Kidney (tissue), 13 donors: ENCODE measurements at regions not wholly inside any gene's neighbourhood (a gene's known extent, or its start where the extent isn't known, plus 50 kb on each side); places are given as distances from the start of the nearest gene placed in this dataset.

Experiments used
- DNase-seq, 5 donors: peaks; one replicate each; pipeline ENCODE4 v3.0.0-alpha.2; 2013 to 2020
- FAIRE-seq: peaks from 2 replicates; lab custom pipeline; 2012; peaks lifted over from hg19 to GRCh38; lab: Jason Lieb, UNC
- H3K27ac ChIP-seq, 2 donors: one replicate each; pipeline ENCODE4 v1.7.0; 2013; ENCODE audit warnings: low read depth in 2 of 2, low read length in 2 of 2, inconsistent platforms in 1 of 2
- H3K27me3 ChIP-seq: one replicate; pipeline ENCODE4 v1.7.1; 2013; ENCODE audit warnings: low read length, inconsistent platforms; ENCODE audit not compliant: control insufficient read depth, insufficient read depth
- H3K36me3 ChIP-seq, 3 donors: one replicate each; pipeline versions ENCODE4 v1.7.0 to v1.7.1; 2013; ENCODE audit warnings: low read length in 3 of 3, control low read depth in 1 of 3, inconsistent platforms in 1 of 3; ENCODE audit not compliant: insufficient read depth in 3 of 3, control insufficient read depth in 2 of 3
- H3K4me1 ChIP-seq, 3 donors: one replicate each; pipeline versions ENCODE4 v1.7.0 to v1.7.1; 2013; ENCODE audit warnings: low read length in 3 of 3, inconsistent platforms in 1 of 3, low read depth in 1 of 3; ENCODE audit not compliant: control insufficient read depth in 2 of 3, insufficient read depth in 2 of 3
- H3K4me3 ChIP-seq, 3 donors: one replicate each; pipeline versions ENCODE4 v1.7.0 to v1.8.1; 2013; ENCODE audit warnings: low read length in 3 of 3, control low read depth in 1 of 3, inconsistent platforms in 1 of 3
- H3K9ac ChIP-seq, 3 donors: one replicate each; pipeline versions ENCODE4 v1.7.0 to v1.7.1; 2013; ENCODE audit warnings: low read length in 3 of 3, control low read depth in 1 of 3, inconsistent platforms in 1 of 3
- H3K9me3 ChIP-seq, 3 donors: one replicate each; pipeline versions ENCODE4 v1.7.0 to v1.7.1; 2013; ENCODE audit warnings: low read length in 3 of 3, control low read depth in 1 of 3, inconsistent platforms in 1 of 3; ENCODE audit not compliant: control insufficient read depth in 2 of 3, insufficient read depth in 1 of 3
- CTCF ChIP-seq: IDR thresholded peaks from 3 replicates; pipeline ENCODE4 v1.5.1; 2012; ENCODE audit warnings: mild to moderate bottlenecking, moderate library complexity, borderline replicate concordance; ENCODE audit not compliant: insufficient read depth; ENCODE audit errors: extremely low read depth
- intact Hi-C: fragments of 100-400 bp; cut with DNase I; formaldehyde crosslinking; loops from one replicate; pipeline ENCODE4 v1.11.1; 2022
- donor health status: control.
- donor health status: control.
- donor health status: control.
- donor health status: control.
- donor health status: control.
- donor health status: DM: yes; HTN: yes; CAD: no.
- donor health status: Normal renal cell carcinoma (clear cell type).

GRCh38 chr12:91959220-91959619 lies 186.4 kb downstream of the BTG1 start:
- Histone ChIP-seq H3K27me3 (no peaks in the 10 kb centered on the region), H3K9ac (no peak overlapping the region), H3K4me3 (no peak overlapping the region), H3K4me1 (no peaks in the 10 kb centered on the region), H3K27ac (no peak overlapping the region), H3K36me3 (no peaks in the 10 kb centered on the region), H3K9me3 (no peaks in the 10 kb centered on the region)
- no peak for TF ChIP-seq CTCF
- no peak for FAIRE-seq
- DNase-seq, result peak in 1 of 5 donors; percentile 55
- intact Hi-C loops, result no loop called here

- intact Hi-C loops, result no loop called here
- no peaks in the 10 kb centered on the region for H3K27me3 ChIP-seq
- H3K36me3 ChIP-seq, result no peaks in the 10 kb centered on the region
- FAIRE-seq, result no peak
- no peak overlapping the region for H3K4me3 ChIP-seq
- no peaks in the 10 kb centered on the region for H3K9me3 ChIP-seq
- no peak for DNase-seq
- H3K27ac ChIP-seq, result no peak overlapping the region
- H3K9ac ChIP-seq, result no peak overlapping the region
- no peak for TF ChIP-seq CTCF
- no peaks in the 10 kb centered on the region for H3K4me1 ChIP-seq
Measured at GRCh38 chr12:91958816-91959215, 186.8 kb downstream of the BTG1 start.

GRCh38 chr12:91954747-91955146 lies 190.9 kb downstream of the BTG1 start:
- DNase-seq (no peak), FAIRE-seq (no peak)
- Histone ChIP-seq H3K4me1 (no peaks in the 10 kb centered on the region), H3K27ac (no peak overlapping the region), H3K36me3 (no peaks in the 10 kb centered on the region), H3K4me3 (no peak overlapping the region), H3K9ac (no peak overlapping the region), H3K27me3 (no peaks in the 10 kb centered on the region), H3K9me3 (no peaks in the 10 kb centered on the region)
- TF ChIP-seq CTCF, result no peak
- intact Hi-C loops, result no loop called here

GRCh38 chr12:91954326-91954725 lies 191.3 kb downstream of the BTG1 start:
- Histone ChIP-seq H3K4me3 (no peak overlapping the region), H3K27me3 (no peaks in the 10 kb centered on the region), H3K4me1 (no peaks in the 10 kb centered on the region), H3K27ac (no peak overlapping the region), H3K9me3 (no peaks in the 10 kb centered on the region), H3K36me3 (no peaks in the 10 kb centered on the region), H3K9ac (no peak overlapping the region)
- FAIRE-seq, result no peak
- DNase-seq, result no peak
- intact Hi-C loops, result no loop called here
- TF ChIP-seq CTCF, result no peak
